ENCODE measurements at regions not wholly inside any gene's neighbourhood (a gene's known extent, or its start where the extent isn't known, plus 50 kb on each side); places are given as distances from the start of the nearest gene placed in this dataset.

DNA sequence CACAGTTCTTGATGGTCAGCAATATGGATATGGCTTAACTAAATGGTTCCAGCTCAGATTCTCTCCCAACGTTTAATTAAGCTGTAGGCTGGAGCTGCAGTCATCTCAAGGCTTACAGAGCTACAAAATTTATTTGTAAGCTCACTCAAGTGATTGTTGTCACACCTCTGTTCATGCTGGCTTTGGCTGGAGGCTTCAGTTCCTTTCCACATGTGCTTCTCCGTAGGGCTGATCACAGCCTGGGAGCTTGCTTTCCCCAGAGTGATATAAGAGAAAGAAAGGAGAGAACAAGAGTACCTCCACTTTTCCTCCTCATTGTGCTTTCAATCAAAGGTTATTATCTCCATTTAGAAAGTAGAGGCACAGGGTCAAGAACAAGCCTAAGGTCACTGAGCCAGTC lies 182.7 kb upstream of the KCNN2 start:
- no peak for DNase-seq

DNA sequence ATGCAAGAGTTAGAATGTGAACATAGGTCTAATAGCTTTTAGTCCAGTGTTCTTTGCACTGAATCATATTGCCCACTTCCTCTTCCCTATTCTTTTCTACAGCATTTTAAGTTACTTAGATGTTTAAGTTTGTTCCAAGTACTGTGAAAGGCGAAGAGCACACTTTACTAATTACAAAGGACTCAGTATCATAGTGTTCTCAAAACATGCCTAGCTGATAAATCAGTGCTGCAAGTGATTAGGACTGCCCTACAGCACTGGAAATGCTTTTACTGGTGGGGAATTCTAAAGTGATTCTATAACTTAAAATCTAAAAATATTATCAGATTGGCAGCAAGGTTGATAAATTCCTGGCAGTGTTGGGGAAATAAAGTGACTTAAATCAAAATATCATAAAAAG lies 177.9 kb upstream of the KCNN2 start:
- no peak for DNase-seq

DNA sequence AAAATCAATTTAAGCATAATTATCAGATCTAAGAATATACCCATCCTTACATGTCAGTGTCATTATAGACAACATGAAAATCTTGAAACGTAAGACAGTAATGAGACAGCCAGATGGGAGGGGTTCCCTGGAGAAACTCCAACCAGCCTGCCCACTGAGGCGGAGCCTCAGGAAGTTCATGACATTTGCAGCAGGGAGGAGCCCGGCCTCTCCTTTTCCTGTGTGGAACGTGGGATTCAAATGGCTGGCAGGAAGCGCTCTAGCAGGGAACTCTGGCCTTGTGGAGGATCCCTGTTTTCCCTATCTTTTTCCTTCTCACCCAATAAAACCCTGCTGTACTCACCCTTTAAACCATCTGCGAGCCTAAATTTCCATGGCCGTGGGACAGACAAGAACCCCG lies 176.6 kb upstream of the KCNN2 start:
- no peak for DNase-seq

DNA sequence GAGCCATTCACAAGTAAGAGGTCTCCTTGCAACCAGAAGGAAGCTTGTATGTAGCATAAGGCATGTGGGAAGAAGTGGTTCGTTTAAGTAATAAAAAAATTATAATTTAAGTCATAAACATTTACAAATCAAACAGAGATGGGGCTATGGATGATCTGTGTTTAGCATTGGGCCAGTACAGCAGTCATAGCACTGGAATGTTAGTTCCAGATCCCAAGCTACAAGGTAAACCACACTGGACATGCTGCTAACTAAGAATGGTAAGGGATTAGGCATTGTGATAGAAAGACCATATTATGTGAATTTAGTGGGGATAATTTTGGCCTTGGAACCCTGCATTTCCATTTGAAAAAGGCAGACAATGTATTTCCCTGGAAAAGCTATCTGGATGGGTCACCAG lies 170.4 kb upstream of the KCNN2 start:
- no peak for DNase-seq

DNA sequence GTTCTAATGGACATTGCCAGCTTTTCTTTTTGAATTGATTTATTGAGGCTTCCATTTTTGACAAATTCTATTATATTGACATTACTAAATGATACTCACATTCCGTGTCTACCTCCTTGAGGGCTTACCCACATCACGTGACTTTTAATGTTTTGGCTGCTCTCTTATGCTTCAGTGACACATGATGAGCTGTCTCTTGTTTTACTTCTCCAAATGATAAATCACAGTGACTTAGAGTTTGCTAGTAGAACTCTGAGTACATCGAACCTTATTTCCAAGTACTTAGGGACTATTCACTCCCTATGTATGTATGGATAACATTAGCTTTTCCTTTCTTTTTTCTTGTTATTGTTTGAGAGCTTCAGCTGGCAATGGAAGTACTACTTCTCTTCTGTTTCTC lies 169.8 kb upstream of the KCNN2 start:
- DNase-seq = no peak

DNA sequence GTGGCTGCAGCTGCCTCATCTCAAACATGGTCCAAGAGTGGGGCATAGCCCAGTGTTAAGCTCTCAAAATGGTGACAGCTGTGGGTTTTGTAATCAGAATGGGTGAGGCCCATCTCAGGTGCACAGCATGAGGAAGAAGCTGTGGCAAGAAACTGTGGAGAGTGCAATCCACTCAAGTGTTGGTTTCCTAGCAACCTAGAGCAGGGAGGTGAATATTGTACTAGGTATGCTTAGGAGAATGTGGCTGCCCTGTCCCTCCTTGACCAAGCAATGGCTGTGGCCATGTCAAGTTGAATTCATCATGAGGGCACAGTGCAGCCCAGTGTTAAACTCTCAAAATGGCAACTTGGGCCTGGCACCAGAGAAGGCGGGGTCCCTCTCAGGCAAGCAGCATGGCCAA lies 160.5 kb upstream of the KCNN2 start:
- DNase-seq = no peak

DNA sequence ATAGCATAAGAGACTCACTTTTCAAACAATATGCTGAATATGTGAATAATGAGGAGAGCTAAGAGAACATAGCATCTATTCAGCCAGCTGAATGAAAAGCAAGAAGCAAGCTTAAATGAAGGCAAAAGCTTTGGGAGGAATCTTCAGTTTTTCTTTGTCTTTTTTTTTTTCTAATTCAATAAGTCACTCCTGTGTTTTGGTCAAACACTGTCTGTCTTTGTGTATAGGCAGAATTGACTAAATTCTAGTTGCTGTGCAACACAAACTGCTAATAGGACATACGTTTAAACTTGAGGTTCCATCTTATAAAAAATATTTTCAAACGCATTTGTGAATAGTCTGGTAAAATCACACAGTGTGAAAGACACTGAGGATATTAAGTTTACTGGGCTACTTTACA lies 156.9 kb upstream of the KCNN2 start:
- no peak for DNase-seq

DNA sequence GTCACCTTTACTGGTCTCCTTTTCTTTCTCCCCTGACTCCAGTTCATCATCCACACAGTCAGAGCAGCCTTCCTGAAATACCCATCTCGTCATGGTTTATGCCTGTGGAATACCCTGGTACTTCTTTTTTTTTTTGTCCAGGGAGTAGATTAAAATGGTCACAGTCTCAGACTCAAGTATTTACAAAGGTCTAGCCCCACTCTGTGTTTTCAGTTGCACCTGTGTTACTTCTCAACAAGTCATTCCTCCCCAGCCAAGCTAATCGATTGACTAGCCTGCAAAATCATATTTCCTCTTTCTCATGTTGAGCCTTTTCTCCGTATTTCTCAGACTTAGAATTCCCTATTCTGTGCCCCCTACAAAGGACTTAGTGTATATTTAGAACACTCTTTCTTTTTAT lies 155.2 kb upstream of the KCNN2 start:
- DNase-seq = no peak

DNA sequence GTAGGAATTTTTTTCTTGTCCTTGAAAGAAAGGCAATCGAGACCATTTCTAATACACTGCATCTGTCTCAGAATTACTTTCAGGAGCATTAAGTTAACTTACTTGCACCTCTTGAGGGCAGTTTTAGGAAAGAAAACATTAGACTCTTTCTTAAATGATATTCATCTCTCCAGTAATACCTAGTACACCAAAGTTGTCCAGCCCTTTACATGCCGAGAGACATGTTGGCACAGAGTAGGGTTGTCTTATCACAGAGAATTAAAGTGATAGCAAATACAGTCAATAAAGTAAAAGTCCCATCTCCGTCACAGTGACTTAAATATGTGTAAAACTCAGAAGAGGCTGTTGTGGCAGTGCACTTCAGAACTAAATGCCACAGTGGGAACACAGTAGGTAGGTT lies 154.3 kb upstream of the KCNN2 start:
- DNase-seq = no peak

DNA sequence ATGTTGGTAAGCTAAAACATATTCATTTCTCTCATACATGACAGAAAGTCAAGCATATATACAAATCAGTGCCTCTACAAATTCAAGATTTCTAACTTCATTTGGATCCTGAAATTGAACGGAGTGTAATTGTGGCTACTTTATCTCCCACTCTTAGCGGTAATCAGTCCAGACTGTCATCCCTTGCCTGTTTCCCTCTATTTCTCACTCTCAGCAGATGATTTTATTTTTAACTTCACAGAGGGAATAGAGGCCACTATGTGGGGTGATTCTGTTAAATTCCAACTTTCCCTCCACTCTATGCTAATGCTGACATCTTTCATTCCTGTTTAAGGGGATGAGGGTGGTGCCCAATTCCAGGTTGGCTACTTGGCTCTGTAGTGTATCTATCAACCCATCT lies 153.8 kb upstream of the KCNN2 start:
- DNase-seq = no peak

DNA sequence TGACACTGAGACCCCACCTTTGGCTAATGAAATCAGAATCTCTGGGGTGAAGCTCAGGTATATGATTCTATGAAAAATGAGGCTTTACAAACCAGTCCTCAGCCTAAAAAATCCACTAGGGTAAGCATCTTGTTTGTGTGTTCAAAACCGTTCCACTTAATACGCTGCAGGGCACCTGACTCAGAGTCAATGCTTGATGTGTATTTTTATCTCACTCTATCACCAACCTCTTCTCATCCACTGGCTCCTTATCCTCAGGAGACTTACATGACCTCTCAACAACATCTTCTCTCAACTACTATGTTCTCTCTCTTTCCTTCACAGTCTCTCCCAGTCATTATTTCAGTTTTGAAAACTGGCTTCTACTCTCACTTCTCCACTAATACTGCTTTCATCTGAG lies 153.3 kb upstream of the KCNN2 start:
- no peak for DNase-seq

DNA sequence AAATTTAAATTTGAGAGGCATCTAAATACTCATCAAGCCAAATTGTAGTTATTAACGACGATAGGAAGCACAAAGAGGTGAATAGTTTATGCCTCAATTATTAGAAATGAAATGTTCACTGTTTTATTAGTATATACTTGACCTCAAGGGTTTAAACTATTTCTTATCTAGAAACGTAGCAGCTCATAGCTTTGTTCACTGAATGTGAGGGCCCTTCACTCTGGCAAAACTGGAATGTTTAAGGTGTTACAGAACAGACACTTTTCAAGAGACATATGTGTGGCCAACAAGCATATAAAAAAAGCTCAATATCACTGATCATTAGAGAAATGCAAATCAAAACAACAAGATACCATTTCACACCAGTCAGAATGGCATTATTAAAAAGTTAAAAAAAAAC lies 151.2 kb upstream of the KCNN2 start:
- DNase-seq = no peak

DNA sequence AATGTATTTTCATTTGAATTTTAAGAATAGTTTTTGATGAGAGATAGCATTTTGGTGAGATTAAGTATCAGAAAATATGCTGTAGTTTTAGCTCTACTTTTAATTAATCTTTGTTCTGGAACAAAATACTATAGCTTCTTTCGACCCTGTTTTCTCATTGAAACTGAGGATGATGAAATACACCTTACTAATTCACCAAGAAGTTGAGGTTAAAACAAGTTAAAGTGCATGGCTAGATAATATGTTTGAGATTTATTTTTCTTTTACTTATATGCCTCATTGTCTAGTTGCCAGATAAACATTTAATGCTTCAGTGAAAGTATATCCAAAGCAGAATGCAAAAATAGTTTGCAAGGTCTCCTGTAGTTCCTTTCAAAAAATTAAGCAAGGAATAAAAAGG lies 140.1 kb upstream of the KCNN2 start:
- DNase-seq = no peak

DNA sequence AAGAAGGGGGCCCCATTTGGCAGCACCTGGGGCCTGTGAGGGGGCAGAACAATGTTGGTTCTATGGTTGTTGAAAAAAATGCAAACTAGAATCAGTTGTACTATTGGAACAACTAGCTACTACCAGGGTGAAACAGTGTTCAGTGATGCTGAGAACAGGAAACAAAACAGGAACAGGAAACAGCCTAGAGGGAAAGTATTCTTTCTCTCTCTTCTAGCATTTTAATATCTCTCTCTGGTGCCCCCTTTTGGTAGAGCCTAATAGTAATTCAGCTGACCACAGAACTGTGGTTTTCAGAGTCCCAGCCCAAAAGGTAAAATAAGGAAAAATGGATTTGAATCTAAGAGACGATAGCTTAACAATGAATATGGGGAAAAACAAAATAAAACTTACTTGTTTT lies 138.0 kb upstream of the KCNN2 start:
- peak; percentile 0 for DNase-seq

DNA sequence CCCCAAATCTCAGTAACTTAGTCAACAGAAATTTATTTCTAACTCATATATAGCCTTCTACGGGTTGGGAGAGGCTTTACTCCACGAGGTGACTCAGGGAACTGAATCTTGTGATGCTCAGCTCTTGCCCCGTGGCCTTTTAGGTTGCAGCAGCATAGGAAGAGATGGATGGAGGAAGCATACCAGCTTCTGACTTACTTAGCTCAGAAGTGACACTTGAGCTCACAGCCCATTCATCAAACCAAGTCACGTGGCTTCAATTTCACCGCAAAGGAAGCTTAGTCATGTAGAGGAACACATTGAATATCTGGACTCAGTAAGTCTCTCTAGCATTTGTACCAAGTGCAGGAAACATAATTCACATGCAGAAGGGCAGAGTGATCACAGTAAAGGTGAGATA lies 124.1 kb upstream of the KCNN2 start:
- DNase-seq = no peak

DNA sequence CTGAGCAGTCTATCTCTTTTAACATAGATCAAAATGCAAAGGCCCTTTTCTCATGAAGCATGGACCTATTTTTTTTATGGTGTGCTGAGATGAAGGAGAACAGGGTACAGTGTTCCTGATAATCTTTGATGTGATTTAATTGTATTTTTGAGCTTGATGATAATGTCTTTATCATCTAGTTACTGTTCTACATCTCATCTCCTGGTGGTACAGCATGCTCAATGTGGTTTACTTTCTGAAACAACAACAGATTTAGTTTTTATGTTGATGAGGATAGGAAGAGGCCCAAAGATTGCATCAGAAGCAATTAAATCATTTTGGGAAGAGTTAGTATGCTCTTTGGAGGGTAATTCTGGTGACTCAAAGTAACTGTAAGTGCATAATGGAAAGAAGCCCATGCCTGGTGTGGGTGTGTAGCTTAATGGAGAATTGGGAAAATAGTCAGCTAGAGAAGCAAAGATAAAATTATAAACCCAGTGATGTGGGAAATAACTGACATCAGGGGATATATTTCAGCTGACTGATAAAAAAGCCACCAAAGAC lies 123.0 kb upstream of the KCNN2 start:
- DNase-seq = no peak

DNA sequence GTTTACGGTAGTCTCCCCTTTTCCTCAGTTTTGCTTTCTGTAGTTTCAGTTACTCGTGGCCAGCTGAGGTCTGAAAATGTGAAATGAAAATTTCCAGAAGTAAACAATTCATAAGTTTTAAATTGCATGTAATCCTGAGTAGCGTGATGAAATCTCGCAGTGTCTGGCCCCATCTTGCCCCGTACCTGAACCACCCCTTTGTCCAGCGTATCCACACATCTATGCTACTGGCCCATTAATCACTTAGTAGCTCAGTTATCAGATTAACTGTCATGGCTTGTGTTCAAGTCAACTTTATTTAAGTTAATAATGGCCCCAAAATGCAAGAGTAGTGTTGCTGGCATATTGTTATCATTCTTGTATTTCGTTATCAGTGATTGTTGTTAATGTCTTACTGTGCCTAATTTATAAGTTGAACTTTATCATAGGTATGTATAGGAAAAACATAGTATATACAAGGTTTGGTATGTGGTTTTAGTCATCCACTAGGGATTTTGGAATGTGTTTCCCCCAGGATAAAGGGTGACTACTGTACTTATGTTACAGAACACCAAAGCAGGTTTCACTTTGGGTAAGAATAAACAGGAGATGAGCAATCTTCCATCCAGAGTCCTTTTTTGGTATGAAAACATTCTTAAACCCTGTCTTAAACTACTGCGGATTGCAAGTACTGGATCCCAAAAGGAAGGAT lies 118.4 kb upstream of the KCNN2 start:
- DNase-seq = no peak

DNA sequence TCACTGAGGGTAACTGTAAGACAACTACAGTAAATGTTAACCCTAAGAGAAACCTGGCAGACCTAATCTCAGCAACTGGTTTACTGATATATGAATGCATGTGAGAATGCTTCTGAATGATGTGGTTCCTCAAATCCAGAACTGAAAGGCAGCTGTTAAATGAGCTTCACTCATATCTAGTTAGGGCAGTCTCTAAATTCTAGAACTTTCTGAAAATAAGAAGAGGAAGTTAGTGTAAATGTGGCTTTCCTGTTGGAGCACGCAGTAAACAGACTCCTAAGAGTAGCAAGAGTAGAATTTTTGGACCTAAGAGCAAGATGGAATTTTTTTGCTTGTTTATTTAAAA lies 117.9 kb upstream of the KCNN2 start:
- DNase-seq = no peak

DNA sequence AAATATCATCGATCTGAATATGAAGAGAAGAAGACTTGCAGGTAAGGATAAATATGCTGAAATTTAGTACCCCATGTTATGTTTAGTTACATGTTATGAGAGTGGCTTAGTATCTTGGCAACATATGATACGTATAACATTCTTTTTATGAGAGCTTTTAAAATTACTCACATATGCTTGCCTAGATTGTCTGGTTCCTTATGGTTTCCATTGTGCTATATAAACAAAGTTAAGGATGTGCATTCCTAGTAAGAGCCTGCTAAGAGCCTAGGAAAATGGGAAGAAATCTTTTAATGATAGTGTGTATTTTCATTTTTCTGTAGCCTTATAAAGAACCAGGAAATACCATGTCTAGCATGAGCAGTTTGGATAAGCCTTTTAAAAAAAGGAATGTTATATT lies 112.0 kb upstream of the KCNN2 start:
- no peak for DNase-seq

DNA sequence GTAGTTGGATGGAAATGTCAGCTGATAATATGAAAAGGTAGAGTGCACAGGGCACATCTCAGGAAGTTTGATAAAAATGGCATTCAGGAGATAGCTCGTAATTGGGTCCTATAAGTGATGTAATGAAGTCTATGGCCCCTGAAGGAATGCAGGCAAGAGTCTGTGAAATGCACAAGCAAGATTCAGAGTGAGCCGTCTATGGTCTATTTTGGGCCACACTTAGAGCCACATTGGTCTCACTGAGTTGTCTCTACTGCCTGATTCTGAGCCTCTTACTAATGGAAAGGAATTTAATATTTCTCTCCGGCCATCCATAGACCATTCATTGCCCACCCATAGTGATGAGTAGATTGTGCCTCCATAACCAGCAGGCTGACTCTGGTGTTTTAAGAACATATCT lies 111.3 kb upstream of the KCNN2 start:
- DNase-seq = no peak

DNA sequence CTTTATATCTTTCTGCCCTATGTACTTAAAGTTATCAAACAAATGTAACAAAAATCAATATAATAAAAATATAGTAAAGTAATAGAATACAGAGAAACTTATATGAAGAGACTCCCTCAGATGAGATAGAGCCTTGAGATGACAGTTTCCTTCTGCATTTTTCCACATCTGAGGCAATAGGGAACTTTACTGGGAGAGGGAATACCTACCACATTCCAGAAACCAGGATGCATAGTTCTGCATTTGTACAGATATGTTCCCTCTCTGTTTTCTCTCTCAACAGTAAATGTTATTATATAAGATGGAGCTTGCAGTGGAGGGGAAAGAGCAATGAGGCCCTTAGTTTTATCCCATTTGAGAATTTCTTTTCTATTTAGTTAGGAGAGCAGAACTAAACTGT lies 109.6 kb upstream of the KCNN2 start:
- DNase-seq = no peak

DNA sequence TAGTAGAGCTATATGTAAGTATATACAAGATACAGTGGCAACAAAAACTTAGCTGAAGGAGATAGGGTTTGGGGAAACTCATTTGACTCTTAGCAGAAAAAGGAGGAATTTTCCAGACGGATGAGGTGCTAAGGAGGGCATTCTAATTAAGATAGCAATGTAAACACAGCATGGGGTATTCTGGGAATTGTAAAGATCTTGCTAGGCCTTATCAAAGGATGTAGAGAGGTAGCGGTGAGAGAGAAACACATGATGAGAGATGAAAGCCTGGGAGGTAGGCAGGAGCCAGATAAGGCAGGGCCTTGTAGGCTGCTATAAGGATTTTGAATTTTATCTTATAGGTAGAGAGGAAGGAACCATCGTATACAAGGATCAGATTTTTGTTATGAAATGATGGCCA lies 106.6 kb upstream of the KCNN2 start:
- DNase-seq = no peak

DNA sequence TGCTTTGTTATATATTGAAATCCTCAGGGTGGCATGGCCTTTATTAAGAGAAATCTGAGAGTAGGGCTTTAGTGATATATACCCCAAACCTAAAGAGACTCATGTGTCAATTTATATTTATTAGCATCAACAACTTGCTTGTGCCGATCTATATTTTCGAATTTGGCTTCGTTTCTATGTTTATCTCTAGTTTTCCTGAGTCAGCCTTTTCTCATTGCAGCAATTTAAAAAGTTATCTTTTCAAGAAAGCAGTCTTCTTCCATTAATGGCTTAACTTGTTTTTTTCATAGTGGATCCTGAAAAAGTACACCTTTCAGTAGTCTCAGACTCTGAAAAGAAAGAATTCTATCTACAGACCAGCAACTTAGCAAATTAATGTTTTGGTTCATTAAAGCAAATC lies 99.9 kb upstream of the KCNN2 start:
- no peak for DNase-seq

DNA sequence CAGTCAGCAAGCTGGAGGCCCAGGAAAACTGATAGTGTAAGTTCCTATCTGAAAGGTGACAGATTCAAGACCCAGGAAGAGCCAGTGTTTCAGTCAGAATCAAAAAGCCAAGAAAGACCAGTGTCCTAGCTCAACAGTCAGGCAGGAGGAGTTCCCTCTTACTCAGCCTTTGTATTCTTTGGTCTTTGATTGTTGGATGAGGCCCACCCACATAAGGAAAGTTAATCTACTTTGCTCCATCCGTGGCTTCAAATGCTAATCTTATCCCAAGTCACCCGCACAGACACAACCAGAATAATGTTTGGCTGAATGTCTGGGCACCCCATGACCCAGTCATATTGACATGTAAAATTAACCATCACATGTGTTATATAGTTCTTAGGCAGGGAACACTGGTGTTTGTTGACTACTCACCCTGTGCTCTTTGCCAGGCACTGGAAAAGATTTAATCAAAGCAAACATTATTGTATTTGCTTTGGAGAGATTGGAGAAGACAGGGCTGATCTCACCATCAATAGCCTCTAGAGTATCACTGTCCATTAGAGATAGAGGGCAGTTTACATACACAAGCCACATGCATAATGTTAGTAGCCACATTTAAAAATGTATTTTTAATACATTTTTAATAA lies 96.3 kb upstream of the KCNN2 start:
- DNase-seq = no peak

DNA sequence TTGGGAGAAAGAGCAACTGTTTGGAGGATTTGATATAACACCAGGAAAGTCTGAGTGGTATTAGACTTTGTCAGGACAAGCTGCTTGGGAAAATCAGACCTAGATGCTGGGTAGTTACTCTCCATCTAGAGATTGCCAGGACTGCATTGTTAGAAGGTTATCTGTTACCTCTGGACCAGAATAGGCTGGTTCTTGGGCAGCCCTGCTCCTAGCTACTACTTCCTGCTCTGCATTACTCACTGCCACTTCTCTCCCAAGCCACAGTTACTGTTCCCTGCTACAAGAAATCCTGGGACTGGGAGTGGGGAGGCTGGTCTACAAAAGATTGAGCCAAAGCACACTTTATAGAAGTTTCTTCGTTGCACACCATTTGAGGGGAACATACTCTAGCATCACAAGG lies 95.5 kb upstream of the KCNN2 start:
- DNase-seq = no peak

Measured in DMS 273 treated with DMSO at 0.1 percent for 48 hours (cell line).